Epithelial cell of proximal tubule (primary cell): ENCODE measurements at regions not wholly inside any gene's neighbourhood (a gene's known extent, or its start where the extent isn't known, plus 50 kb on each side); places are given as distances from the start of the nearest gene placed in this dataset.

Experiments used
- DNase-seq: peaks from one replicate; pipeline ENCODE4 v3.0.0-alpha.2; 2011; ENCODE audit warnings: low read depth
- H3K4me3 ChIP-seq: 2 replicates; pipeline ENCODE4 v1.5.1; 2011; ENCODE audit warnings: low read depth, mild to moderate bottlenecking, low read length
- CTCF ChIP-seq: conservative IDR thresholded peaks from 2 replicates; pipeline ENCODE4 v1.5.1; 2012; ENCODE audit warnings: low read depth, mild to moderate bottlenecking, low read length

GRCh38 chr1:222283147-222283768 is 264.6 kb downstream of the HHIPL2 start:
- DNase-seq: no peak
- no peak for TF ChIP-seq CTCF

DNA sequence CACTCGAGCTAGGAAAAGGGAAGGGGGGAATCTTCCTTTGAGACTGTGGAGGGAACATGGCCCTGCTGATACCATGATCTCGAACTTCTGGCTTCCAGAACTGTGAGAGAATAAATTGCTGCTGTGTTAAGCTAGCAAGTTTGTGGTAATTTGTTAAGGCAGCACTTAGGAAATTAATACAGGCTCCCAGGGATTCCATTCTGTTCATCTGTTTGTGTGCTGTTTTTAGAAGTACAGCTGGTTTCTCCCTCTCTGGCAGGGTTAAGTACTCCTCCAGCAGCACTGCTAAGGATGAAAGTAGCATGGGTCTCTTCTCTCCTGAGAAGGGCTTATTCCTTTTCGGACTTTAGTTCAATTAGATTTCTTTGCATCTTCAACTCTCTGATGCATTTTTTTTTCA is 268.3 kb downstream of the HHIPL2 start:
- H3K4me3 ChIP-seq: no peak overlapping the region
- TF ChIP-seq CTCF: no peak
- DNase-seq: no peak

More at GRCh38 chr1:222283147-222283768, 264.6 kb downstream of the HHIPL2 start:
- H3K4me3 ChIP-seq: no peak overlapping the region

GRCh38 chr1:222278501-222278900 is 269.4 kb downstream of the HHIPL2 start:
- no peak for TF ChIP-seq CTCF
- H3K4me3 ChIP-seq: no peak overlapping the region
- no peak for DNase-seq

- no peak for TF ChIP-seq CTCF
- DNase-seq: no peak
- no peak overlapping the region for H3K4me3 ChIP-seq
Measured at GRCh38 chr1:222275729-222276465, 272.0 kb downstream of the HHIPL2 start.

DNA sequence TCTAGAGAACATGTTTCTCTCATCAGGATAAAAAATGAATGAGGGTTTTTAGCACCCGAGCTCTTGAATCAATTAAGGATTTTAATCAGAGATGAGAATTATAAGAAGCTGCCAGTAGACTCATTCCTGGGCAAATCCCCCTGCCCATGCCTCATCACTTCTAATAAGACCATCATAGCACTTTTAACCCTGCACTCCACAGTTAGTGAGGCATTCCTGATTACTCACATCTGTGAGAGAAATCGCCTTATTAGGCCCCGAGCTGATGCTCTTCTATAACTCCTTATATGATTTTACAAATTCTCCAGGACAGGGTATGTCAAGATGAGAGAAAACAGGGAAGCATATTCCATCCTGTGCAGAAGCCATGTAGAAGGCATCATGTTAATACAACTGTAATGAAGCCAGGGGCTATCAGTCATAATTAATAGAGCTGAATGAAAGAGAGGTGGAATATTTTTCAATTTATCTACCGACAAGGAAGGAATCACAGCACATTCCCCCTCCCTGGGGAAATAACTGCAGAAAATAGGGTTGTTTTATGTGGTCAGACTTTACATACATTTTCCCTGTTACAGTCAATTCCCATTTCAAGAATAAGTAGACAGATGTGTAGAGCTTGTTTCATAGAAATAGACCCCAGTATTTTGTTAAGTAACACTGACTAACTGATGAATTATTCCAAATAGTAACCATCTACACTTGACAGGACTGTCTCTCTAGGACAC is 272.7 kb downstream of the HHIPL2 start:
- no peak for DNase-seq
- no peak overlapping the region for H3K4me3 ChIP-seq
- no peak for TF ChIP-seq CTCF

DNA sequence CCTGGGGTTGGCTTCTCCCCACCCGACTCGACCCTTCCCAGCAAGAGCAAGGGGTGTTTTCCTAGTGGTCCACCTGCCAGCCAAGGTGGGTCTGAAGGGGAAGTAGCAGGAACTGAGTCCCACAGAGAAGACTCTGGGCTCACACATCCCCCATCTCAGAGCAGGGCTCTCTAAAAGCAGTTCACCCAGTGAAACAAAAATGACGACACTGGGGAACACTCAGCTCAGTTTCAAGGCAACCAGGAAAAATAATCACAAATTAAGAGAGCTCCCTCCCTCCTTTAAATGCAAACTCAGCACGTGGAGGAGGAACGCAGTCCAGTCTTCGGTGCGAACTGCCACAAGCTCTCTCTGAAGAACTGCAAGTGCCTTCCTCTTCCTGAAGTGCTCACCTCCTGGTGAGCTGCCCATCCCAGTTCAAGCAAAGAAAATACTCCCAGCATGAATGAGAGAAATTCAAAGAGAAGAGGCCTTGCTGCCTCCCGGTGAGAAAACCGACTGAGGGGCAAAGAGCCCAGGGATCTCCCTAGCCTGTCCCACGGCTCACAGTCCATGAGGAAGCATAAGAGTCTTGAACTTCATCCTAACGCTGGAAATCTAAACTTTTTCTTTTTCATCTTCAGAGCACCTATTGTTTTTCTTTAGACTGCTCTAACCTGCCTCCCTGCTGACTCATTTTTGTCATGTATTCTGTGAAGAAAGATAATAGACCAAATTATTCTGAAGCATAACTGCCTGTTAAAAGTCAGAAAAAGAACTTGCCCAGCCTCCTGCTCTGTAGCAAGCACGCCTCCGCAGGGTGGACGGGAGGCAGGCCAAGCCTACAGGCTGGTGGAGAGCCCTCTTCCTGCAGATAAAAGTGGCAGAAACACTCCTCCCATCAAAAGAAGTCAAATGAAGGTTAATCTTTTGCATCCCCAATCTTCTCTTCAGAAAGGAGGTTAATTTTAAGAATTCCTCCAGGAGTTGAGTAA is 281.4 kb downstream of the HHIPL2 start:
- H3K4me3 ChIP-seq: no peak overlapping the region
- DNase-seq: no peak
- no peak for TF ChIP-seq CTCF
